ENCODE measurements at regions not wholly inside any gene's neighbourhood (a gene's known extent, or its start where the extent isn't known, plus 50 kb on each side); places are given as distances from the start of the nearest gene placed in this dataset.

GRCh38 chr2:4618630-4619228, 915.4 kb downstream of the DCDC2C start:
- Histone ChIP-seq H3K9me3 (ENCODE audit: control insufficient read depth, low read length) (no peaks in the 10 kb centered on the region), H3K4me1 (ENCODE audit: control insufficient read depth, insufficient read depth, low read length, poor library complexity, severe bottlenecking) (no peaks in the 10 kb centered on the region), H3K36me3 (ENCODE audit: control insufficient read depth, insufficient read depth, low read length) (no peaks in the 10 kb centered on the region), H3K27ac (ENCODE audit: low read depth, low read length, severe bottlenecking) (no peak overlapping the region), H3K4me3 (ENCODE audit: extremely low read depth, insufficient read depth, low read length, poor library complexity, severe bottlenecking) (no peak overlapping the region)
- 83 to 97% methylated on average over 3 to 5 of the region's 12 CpGs for WGBS, 2 experiments (ENCODE audit: insufficient coverage in 2 of 2)

- H3K27ac ChIP-seq (ENCODE audit: low read depth, low read length, severe bottlenecking) = no peak overlapping the region
- no peaks in the 10 kb centered on the region for H3K9me3 ChIP-seq (ENCODE audit: control insufficient read depth, low read length)
- no peaks in the 10 kb centered on the region for H3K4me1 ChIP-seq (ENCODE audit: control insufficient read depth, insufficient read depth, low read length, poor library complexity, severe bottlenecking)
- 79 to 96% methylated on average over 4 to 5 of the region's 6 CpGs for WGBS, 2 experiments (ENCODE audit: insufficient coverage in 2 of 2)
- no peaks in the 10 kb centered on the region for H3K36me3 ChIP-seq (ENCODE audit: control insufficient read depth, insufficient read depth, low read length)
- H3K4me3 ChIP-seq (ENCODE audit: extremely low read depth, insufficient read depth, low read length, poor library complexity, severe bottlenecking) = no peak overlapping the region
These were observed 925.7 kb downstream of the DCDC2C start for GRCh38 chr2:4628998-4629501.

DNA sequence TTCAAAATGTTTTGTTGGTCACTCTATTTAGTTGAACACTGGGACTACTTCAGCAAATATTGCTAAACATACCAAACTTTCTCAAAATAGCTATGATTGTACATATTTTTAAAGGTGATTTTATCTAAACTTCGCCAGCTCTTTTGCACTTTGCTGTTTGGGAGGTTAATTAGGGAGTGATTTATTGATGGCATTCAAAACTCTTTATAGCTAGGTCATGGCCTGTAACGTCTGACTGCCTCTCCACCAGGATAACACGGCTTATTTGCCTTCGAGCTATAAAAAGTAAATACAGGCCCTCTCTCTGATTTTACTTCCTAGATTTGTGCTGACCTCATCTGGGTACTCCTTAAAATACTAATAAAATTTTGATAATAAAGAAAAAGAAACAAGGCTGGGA, 931.9 kb downstream of the DCDC2C start:
- Histone ChIP-seq H3K4me3 (ENCODE audit: extremely low read depth, insufficient read depth, low read length, poor library complexity, severe bottlenecking) (no peak overlapping the region), H3K36me3 (ENCODE audit: control insufficient read depth, insufficient read depth, low read length) (no peaks in the 10 kb centered on the region), H3K27ac (ENCODE audit: low read depth, low read length, severe bottlenecking) (no peak overlapping the region), H3K4me1 (ENCODE audit: control insufficient read depth, insufficient read depth, low read length, poor library complexity, severe bottlenecking) (no peaks in the 10 kb centered on the region), H3K9me3 (ENCODE audit: control insufficient read depth, low read length) (no peaks in the 10 kb centered on the region)
- 80% methylated on average over 1 of the region's 4 CpGs; no CpG with 5 or more reads in 1 of the 2 experiments for WGBS, 2 experiments (ENCODE audit: insufficient coverage in 2 of 2)

GRCh38 chr2:4653991-4654390, 950.6 kb downstream of the DCDC2C start:
- WGBS, 2 experiments (ENCODE audit: insufficient coverage in 2 of 2) = 88 to 91% methylated on average over 1 of the region's 1 CpG
- H3K9me3 ChIP-seq (ENCODE audit: control insufficient read depth, low read length) = no peaks in the 10 kb centered on the region
- H3K36me3 ChIP-seq (ENCODE audit: control insufficient read depth, insufficient read depth, low read length) = no peaks in the 10 kb centered on the region
- no peaks in the 10 kb centered on the region for H3K4me1 ChIP-seq (ENCODE audit: control insufficient read depth, insufficient read depth, low read length, poor library complexity, severe bottlenecking)
- no peak overlapping the region for H3K27ac ChIP-seq (ENCODE audit: low read depth, low read length, severe bottlenecking)
- H3K4me3 ChIP-seq (ENCODE audit: extremely low read depth, insufficient read depth, low read length, poor library complexity, severe bottlenecking) = no peak overlapping the region

GRCh38 chr2:4656326-4656725, 953.0 kb downstream of the DCDC2C start:
- WGBS, 2 experiments (ENCODE audit: insufficient coverage in 2 of 2) = 88 to 100% methylated on average over 1 to 3 of the region's 3 CpGs
- Histone ChIP-seq H3K4me3 (ENCODE audit: extremely low read depth, insufficient read depth, low read length, poor library complexity, severe bottlenecking) (no peak overlapping the region), H3K27ac (ENCODE audit: low read depth, low read length, severe bottlenecking) (no peak overlapping the region), H3K4me1 (ENCODE audit: control insufficient read depth, insufficient read depth, low read length, poor library complexity, severe bottlenecking) (no peaks in the 10 kb centered on the region), H3K9me3 (ENCODE audit: control insufficient read depth, low read length) (no peaks in the 10 kb centered on the region), H3K36me3 (ENCODE audit: control insufficient read depth, insufficient read depth, low read length) (no peaks in the 10 kb centered on the region)

DNA sequence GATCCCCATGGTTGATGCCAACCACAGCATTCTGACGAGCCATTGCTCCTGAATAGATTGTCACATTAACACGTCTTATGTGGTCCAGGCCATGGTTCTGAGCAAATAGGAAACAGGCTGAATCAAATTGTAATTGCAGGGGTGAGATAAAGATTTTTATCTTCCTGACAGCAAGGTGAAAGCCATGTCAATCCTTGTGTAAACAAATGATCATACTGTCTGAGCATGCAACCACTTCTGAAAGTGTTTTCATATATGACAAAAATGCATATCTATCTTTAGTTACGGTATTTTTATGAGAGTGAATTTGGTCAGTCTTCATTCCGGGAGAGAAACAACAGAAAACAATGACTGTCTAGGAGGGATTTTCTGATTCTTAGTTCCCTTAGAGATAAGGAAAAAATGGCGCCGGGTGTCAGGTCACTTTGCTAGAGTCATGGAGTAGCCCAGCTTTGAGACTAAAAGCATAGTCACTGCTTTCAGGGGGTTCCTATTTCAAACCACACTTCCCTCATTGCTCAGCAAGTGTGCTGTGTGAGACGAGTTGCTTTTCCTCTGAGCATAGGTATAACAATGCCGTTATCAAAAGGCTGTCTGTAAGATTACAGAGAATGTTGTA, 958.9 kb downstream of the DCDC2C start:
- WGBS, 2 experiments (ENCODE audit: insufficient coverage in 2 of 2) = 90 to 93% methylated on average over 5 of the region's 8 CpGs
- H3K4me1 ChIP-seq (ENCODE audit: control insufficient read depth, insufficient read depth, low read length, poor library complexity, severe bottlenecking) = no peaks in the 10 kb centered on the region
- H3K9me3 ChIP-seq (ENCODE audit: control insufficient read depth, low read length) = no peaks in the 10 kb centered on the region
- H3K4me3 ChIP-seq (ENCODE audit: extremely low read depth, insufficient read depth, low read length, poor library complexity, severe bottlenecking) = no peak overlapping the region
- H3K36me3 ChIP-seq (ENCODE audit: control insufficient read depth, insufficient read depth, low read length) = no peaks in the 10 kb centered on the region
- no peak overlapping the region for H3K27ac ChIP-seq (ENCODE audit: low read depth, low read length, severe bottlenecking)

DNA sequence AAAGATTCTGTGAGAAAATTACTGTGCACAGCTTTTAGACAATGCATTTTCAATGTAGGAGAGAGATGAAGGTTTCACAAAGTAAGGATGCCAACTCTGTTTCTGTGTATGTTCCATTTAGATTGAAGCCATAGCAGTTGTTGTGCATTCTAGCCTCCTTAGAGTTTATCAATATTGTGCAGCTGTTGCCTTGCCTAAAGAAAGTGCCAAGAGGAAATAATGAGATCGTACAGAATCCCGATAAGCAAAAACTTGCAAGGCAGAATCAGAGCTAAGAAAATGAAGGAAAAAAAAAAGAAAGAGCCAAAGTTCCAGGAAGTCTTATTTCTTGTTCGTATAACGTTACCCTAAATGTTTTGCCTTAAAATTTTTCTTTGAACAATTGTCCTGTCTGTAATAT, 965.0 kb downstream of the DCDC2C start:
- H3K27ac ChIP-seq (ENCODE audit: low read depth, low read length, severe bottlenecking) = no peak overlapping the region
- H3K36me3 ChIP-seq (ENCODE audit: control insufficient read depth, insufficient read depth, low read length) = no peaks in the 10 kb centered on the region
- H3K9me3 ChIP-seq (ENCODE audit: control insufficient read depth, low read length) = peaks cover 3% of the 10 kb centered on the region
- WGBS, 2 experiments (ENCODE audit: insufficient coverage in 2 of 2) = 90 to 95% methylated on average over 4 of the region's 4 CpGs
- no peaks in the 10 kb centered on the region for H3K4me1 ChIP-seq (ENCODE audit: control insufficient read depth, insufficient read depth, low read length, poor library complexity, severe bottlenecking)
- H3K4me3 ChIP-seq (ENCODE audit: extremely low read depth, insufficient read depth, low read length, poor library complexity, severe bottlenecking) = no peak overlapping the region

GRCh38 chr2:4670331-4670730, 967.0 kb downstream of the DCDC2C start:
- no CpG with 5 or more reads among the region's 2 CpGs for WGBS, 2 experiments (ENCODE audit: insufficient coverage in 2 of 2)
- no peak overlapping the region for H3K4me3 ChIP-seq (ENCODE audit: extremely low read depth, insufficient read depth, low read length, poor library complexity, severe bottlenecking)
- no peak overlapping the region for H3K27ac ChIP-seq (ENCODE audit: low read depth, low read length, severe bottlenecking)
- peaks cover 3% of the 10 kb centered on the region for H3K9me3 ChIP-seq (ENCODE audit: control insufficient read depth, low read length)
- no peaks in the 10 kb centered on the region for H3K4me1 ChIP-seq (ENCODE audit: control insufficient read depth, insufficient read depth, low read length, poor library complexity, severe bottlenecking)
- H3K36me3 ChIP-seq (ENCODE audit: control insufficient read depth, insufficient read depth, low read length) = no peaks in the 10 kb centered on the region

- Histone ChIP-seq H3K36me3 (ENCODE audit: control insufficient read depth, insufficient read depth, low read length) (no peaks in the 10 kb centered on the region), H3K4me3 (ENCODE audit: extremely low read depth, insufficient read depth, low read length, poor library complexity, severe bottlenecking) (no peak overlapping the region), H3K27ac (ENCODE audit: low read depth, low read length, severe bottlenecking) (no peak overlapping the region), H3K9me3 (ENCODE audit: control insufficient read depth, low read length) (peaks cover 3% of the 10 kb centered on the region), H3K4me1 (ENCODE audit: control insufficient read depth, insufficient read depth, low read length, poor library complexity, severe bottlenecking) (no peaks in the 10 kb centered on the region)
- 94 to 98% methylated on average over 6 to 12 of the region's 13 CpGs for WGBS, 2 experiments (ENCODE audit: insufficient coverage in 2 of 2)
These were observed 969.7 kb downstream of the DCDC2C start for GRCh38 chr2:4673025-4673489.

- peaks cover 3% of the 10 kb centered on the region for H3K4me1 ChIP-seq (ENCODE audit: control insufficient read depth, insufficient read depth, low read length, poor library complexity, severe bottlenecking)
- WGBS, 2 experiments (ENCODE audit: insufficient coverage in 2 of 2) = 87 to 88% methylated on average over 5 to 6 of the region's 6 CpGs
- no peak overlapping the region for H3K4me3 ChIP-seq (ENCODE audit: extremely low read depth, insufficient read depth, low read length, poor library complexity, severe bottlenecking)
- H3K27ac ChIP-seq (ENCODE audit: low read depth, low read length, severe bottlenecking) = no peak overlapping the region
- H3K9me3 ChIP-seq (ENCODE audit: control insufficient read depth, low read length) = peaks cover 3% of the 10 kb centered on the region
- no peaks in the 10 kb centered on the region for H3K36me3 ChIP-seq (ENCODE audit: control insufficient read depth, insufficient read depth, low read length)
These were observed 970.6 kb downstream of the DCDC2C start for GRCh38 chr2:4674007-4674406.

DNA sequence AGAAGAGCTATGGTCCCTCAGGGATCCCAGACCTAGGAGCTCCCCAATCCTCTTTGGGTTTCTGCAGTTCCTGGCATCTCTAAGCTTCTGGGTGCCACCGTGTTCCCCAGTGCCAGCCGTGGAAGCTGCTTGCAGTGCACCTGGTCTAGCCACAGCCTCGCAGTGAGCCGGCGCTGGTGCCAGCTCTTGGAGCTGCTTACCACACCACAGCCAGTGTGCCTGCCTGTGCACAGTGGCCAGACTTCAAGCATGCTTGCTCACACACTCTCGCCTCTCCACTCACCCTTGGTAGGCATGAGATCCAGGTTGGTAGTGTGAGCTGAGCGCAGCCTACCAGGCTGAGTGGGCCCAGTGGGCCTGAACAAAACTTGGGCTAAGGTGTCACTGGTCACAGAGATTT, 971.9 kb downstream of the DCDC2C start:
- peaks cover 3% of the 10 kb centered on the region for H3K4me1 ChIP-seq (ENCODE audit: control insufficient read depth, insufficient read depth, low read length, poor library complexity, severe bottlenecking)
- no peak overlapping the region for H3K4me3 ChIP-seq (ENCODE audit: extremely low read depth, insufficient read depth, low read length, poor library complexity, severe bottlenecking)
- 93 to 96% methylated on average over 6 to 7 of the region's 7 CpGs for WGBS, 2 experiments (ENCODE audit: insufficient coverage in 2 of 2)
- H3K27ac ChIP-seq (ENCODE audit: low read depth, low read length, severe bottlenecking) = no peak overlapping the region
- peaks cover 3% of the 10 kb centered on the region for H3K9me3 ChIP-seq (ENCODE audit: control insufficient read depth, low read length)
- no peaks in the 10 kb centered on the region for H3K36me3 ChIP-seq (ENCODE audit: control insufficient read depth, insufficient read depth, low read length)
